Transverse colon (tissue), 4 donors: ENCODE measurements at regions not wholly inside any gene's neighbourhood (a gene's known extent, or its start where the extent isn't known, plus 50 kb on each side); places are given as distances from the start of the nearest gene placed in this dataset.

ENCODE experiments used
- CTCF ChIP-seq, 5 experiments: fragments of 200-600 bp in 3 of 5; fragments of 450-650 bp in 2 of 5; sonication (generic) in 3 of 5; IDR thresholded peaks; 1 replicate in 2 of 5; 2 replicates in 3 of 5; pipeline ENCODE4 v1.5.1; 2016 to 2017; ENCODE audit warnings: antibody characterized with exemption in 5 of 5, inconsistent platforms in 3 of 5, mild to moderate bottlenecking in 2 of 5, moderate library complexity in 1 of 5
- EP300 ChIP-seq: sonication (generic); formaldehyde crosslinking; IDR thresholded peaks from one replicate; pipeline ENCODE4 v1.6.1; 2017; ENCODE audit warnings: antibody characterized with exemption, low read depth
- POLR2A ChIP-seq: fragments of 450-650 bp; IDR thresholded peaks from one replicate; pipeline ENCODE4 v1.6.1; 2016; ENCODE audit warnings: antibody characterized with exemption, mild to moderate bottlenecking, moderate library complexity
- POLR2AphosphoS5 ChIP-seq, 3 donors: sonication (generic); formaldehyde crosslinking; IDR thresholded peaks; one replicate each; pipeline ENCODE4 v1.6.1; 2016; ENCODE audit warnings: antibody characterized with exemption in 3 of 3

DNA sequence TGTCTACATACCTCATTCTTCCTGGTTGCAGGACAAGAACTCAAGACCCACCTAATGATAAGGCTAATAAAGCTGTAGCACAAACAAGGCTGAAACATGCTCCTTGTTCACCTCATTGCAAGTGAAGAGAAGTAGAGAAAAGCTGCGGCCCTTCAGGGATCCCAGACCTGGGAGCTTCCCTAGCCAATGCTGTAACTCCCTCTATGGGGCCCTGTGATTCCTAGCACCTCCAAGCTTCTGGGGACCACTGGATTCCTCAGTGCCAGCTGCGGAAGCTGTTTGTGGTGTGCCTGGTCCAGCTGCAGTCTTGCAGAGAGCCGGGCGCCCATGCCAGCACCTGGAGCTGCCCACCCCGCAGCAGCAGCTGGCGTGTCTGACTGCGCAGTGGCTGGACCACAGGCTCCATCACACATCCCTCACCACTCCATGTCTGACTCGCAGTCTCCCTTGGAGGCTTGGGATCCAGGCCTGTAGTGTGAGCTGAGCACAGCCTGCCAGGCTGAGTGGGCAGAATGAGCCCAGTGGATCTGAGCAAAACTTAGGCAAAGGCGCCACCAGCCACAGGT, 737.2 kb upstream of the GJE1 start:
- no peak for TF ChIP-seq POLR2A
- TF ChIP-seq CTCF (IDR thresholded peaks at IDR 0.05): no peak
- no peak for TF ChIP-seq EP300
- TF ChIP-seq POLR2AphosphoS5 (IDR thresholded peaks at IDR 0.05): no peak
